HCT116 (cell line): ENCODE measurements at regions not wholly inside any gene's neighbourhood (a gene's known extent, or its start where the extent isn't known, plus 50 kb on each side); places are given as distances from the start of the nearest gene placed in this dataset.

Experiments
- ATAC-seq: fragments of 200-7000 bp; cut with Tn5 transposase; 2 replicates; pipeline ENCODE4 v1.9.1; 2020; ENCODE audit warnings: mild to moderate bottlenecking, moderate library complexity
- BruUV-seq: library from RNA; stranded (reverse); fragments of 400-500 nt; replicated peaks from 2 replicates; lab custom pipeline; 2021; lab: Mats Ljungman, UMichigan
- CTCF ChIA-PET: fragments of 300-600 bp; sonication (Branson Sonifier 250); formaldehyde crosslinking; loops from one replicate; lab custom pipeline; 2021; ENCODE audit warnings: antibody characterized with exemption; lab: Charles Lee
- POLR2A ChIA-PET: fragments of 300-600, 350-600 bp; sonication (Branson Sonifier 250); formaldehyde crosslinking; loops from one replicate; lab custom pipeline; 2021; ENCODE audit warnings: antibody characterized with exemption; lab: Charles Lee
- RAD21 ChIA-PET, 2 experiments: fragments of 300-600 bp; sonication (Branson Sonifier 250); formaldehyde crosslinking; loops; one replicate each; lab custom pipeline; 2023; ENCODE audit warnings: low total read pairs in 2 of 2; ENCODE audit not compliant: uncharacterized antibody in 2 of 2, unreplicated experiment in 2 of 2, low non-redundant PET in 1 of 2; lab: Charles Lee
- DNase-seq: peaks from one replicate; pipeline ENCODE4 v3.0.0-alpha.2; 2010; ENCODE audit warnings: low read depth, low spot score
- H2AFZ ChIP-seq: fragments of 200-600 bp; shearing (Covaris generic), sonication (generic); 2 replicates; pipeline ENCODE4 v1.6.1; 2017; ENCODE audit warnings: low read depth, mixed run types, mixed read lengths, antibody characterized with exemption, low read length; ENCODE audit not compliant: poor library complexity, severe bottlenecking
- H3K27ac ChIP-seq: 2 replicates; pipeline ENCODE4 v1.5.1; 2012; ENCODE audit warnings: low read depth, low read length
- H3K27me3 ChIP-seq: fragments of 200-600 bp; sonication (generic); 2 replicates; pipeline ENCODE4 v1.6.1; 2016; ENCODE audit warnings: mixed run types, low read length, mixed read lengths; ENCODE audit not compliant: insufficient read depth
- H3K36me3 ChIP-seq, 2 experiments: fragments of 200-500 bp in 1 of 2; fragments of 200-600 bp in 1 of 2; sonication (Bioruptor generic) in 1 of 2; sonication (generic) in 1 of 2; 2 replicates each; pipeline versions ENCODE4 v1.5.1 to v1.6.1; 2014 to 2016; ENCODE audit warnings: low read length in 2 of 2, inconsistent platforms in 1 of 2, mixed read lengths in 1 of 2, mixed run types in 1 of 2; ENCODE audit not compliant: insufficient read depth in 2 of 2, control insufficient read depth in 1 of 2
- H3K4me1 ChIP-seq, 2 experiments: fragments of 200-600 bp in 1 of 2; sonication (generic) in 1 of 2; 2 replicates each; pipeline versions ENCODE4 v1.5.1 to v1.6.1; 2012 to 2017; ENCODE audit warnings: low read length in 2 of 2, inconsistent platforms in 1 of 2, mild to moderate bottlenecking in 1 of 2, mixed read lengths in 1 of 2, mixed run types in 1 of 2, moderate library complexity in 1 of 2; ENCODE audit not compliant: insufficient read depth in 2 of 2, control insufficient read depth in 1 of 2
- H3K4me2 ChIP-seq: fragments of 200-600 bp; sonication (generic); 2 replicates; pipeline ENCODE4 v1.6.1; 2017; ENCODE audit warnings: mixed run types, low read length, mixed read lengths
- H3K4me3 ChIP-seq, 2 experiments: fragments of 200-600 bp in 1 of 2; sonication (generic) in 1 of 2; replicated peaks in 1 of 2; 2 replicates each; pipeline ENCODE4 v1.5.1; 2011 to 2016; ENCODE audit warnings: low read length in 2 of 2, control low read depth in 1 of 2, low read depth in 1 of 2, mild to moderate bottlenecking in 1 of 2, mixed read lengths in 1 of 2, mixed run types in 1 of 2
- H3K79me2 ChIP-seq: fragments of 200-600 bp; sonication (generic); 2 replicates; pipeline ENCODE4 v1.6.1; 2017; ENCODE audit warnings: mild to moderate bottlenecking, mixed run types, low read length, moderate library complexity, mixed read lengths; ENCODE audit not compliant: insufficient read depth
- H3K9ac ChIP-seq: fragments of 200-600 bp; sonication (generic); 2 replicates; pipeline ENCODE4 v1.6.1; 2016; ENCODE audit warnings: low read length, mixed read lengths
- H3K9me2 ChIP-seq: fragments of 200-600 bp; sonication (generic), shearing (Covaris generic); 2 replicates; pipeline ENCODE4 v1.6.1; 2017; ENCODE audit warnings: mixed run types, mild to moderate bottlenecking, moderate library complexity; ENCODE audit not compliant: insufficient read depth
- H3K9me3 ChIP-seq, 2 experiments: fragments of 200-500 bp in 1 of 2; fragments of 200-600 bp in 1 of 2; sonication (Bioruptor generic) in 1 of 2; sonication (generic) in 1 of 2; 2 replicates each; pipeline ENCODE4 v1.6.1; 2014 to 2017; ENCODE audit warnings: low read length in 2 of 2, mixed read lengths in 2 of 2, inconsistent platforms in 1 of 2, low read depth in 1 of 2, mild to moderate bottlenecking in 1 of 2, mixed run types in 1 of 2, moderate library complexity in 1 of 2; ENCODE audit not compliant: control insufficient read depth in 1 of 2, insufficient read depth in 1 of 2
- H4K20me1 ChIP-seq: fragments of 200-600 bp; sonication (generic), shearing (Covaris generic); 2 replicates; pipeline ENCODE4 v1.6.1; 2017; ENCODE audit warnings: mixed run types, mild to moderate bottlenecking, moderate library complexity; ENCODE audit not compliant: insufficient read depth
- CBX3 ChIP-seq: IDR thresholded peaks from 2 replicates; pipeline ENCODE4 v1.6.1; 2012; ENCODE audit warnings: low read depth
- CEBPB ChIP-seq: IDR thresholded peaks from 2 replicates; pipeline ENCODE4 v1.6.1; 2012; ENCODE audit warnings: low read depth
- EGR1 ChIP-seq: IDR thresholded peaks from 2 replicates; pipeline ENCODE4 v1.6.1; 2012; ENCODE audit warnings: low read depth
- ELF1 ChIP-seq: IDR thresholded peaks from 2 replicates; pipeline ENCODE4 v1.6.1; 2012; ENCODE audit warnings: low read depth, borderline replicate concordance
- EZH2phosphoT487 ChIP-seq: fragments of 200-600 bp; IDR thresholded peaks from 2 replicates; pipeline ENCODE4 v1.6.1; 2018; ENCODE audit warnings: antibody characterized with exemption, borderline replicate concordance
- JUND ChIP-seq: IDR thresholded peaks from 2 replicates; pipeline ENCODE4 v1.6.1; 2012
- POLR2A ChIP-seq: IDR thresholded peaks from 2 replicates; pipeline ENCODE4 v1.7.0; 2011; ENCODE audit warnings: borderline replicate concordance; ENCODE audit not compliant: insufficient read depth, insufficient read length; ENCODE audit errors: extremely low read depth
- POLR2AphosphoS5 ChIP-seq: IDR thresholded peaks from 2 replicates; pipeline ENCODE4 v1.6.1; 2011; ENCODE audit warnings: mild to moderate bottlenecking, low read depth, low read length, moderate library complexity
- SIN3A ChIP-seq: IDR thresholded peaks from 2 replicates; pipeline ENCODE4 v1.6.1; 2012; ENCODE audit warnings: low read depth
- SP1 ChIP-seq: IDR thresholded peaks from 2 replicates; pipeline ENCODE4 v1.6.1; 2012; ENCODE audit warnings: low read depth
- SRF ChIP-seq: IDR thresholded peaks from 2 replicates; pipeline ENCODE4 v1.6.1; 2012; ENCODE audit warnings: low read depth
- YY1 ChIP-seq: IDR thresholded peaks from 2 replicates; pipeline ENCODE4 v1.6.1; 2011; ENCODE audit warnings: low read length, low read depth, moderate library complexity, mild to moderate bottlenecking; ENCODE audit not compliant: insufficient replicate concordance; ENCODE audit errors: extremely low read depth
- ZBTB33 ChIP-seq: IDR thresholded peaks from 2 replicates; pipeline ENCODE4 v1.6.1; 2011; ENCODE audit warnings: mild to moderate bottlenecking, low read length, moderate library complexity; ENCODE audit not compliant: insufficient replicate concordance; ENCODE audit errors: extremely low read depth
- ZFX ChIP-seq: fragments of 450-650 bp; IDR thresholded peaks from 2 replicates; pipeline ENCODE4 v1.6.1; 2017
- ZNF274 ChIP-seq: fragments of 200-500 bp; sonication (Bioruptor generic); IDR thresholded peaks from 2 replicates; pipeline ENCODE4 v1.6.1; 2014; ENCODE audit warnings: mild to moderate bottlenecking, low read depth, low read length, inconsistent platforms
- intact Hi-C: fragments of 100-400 bp; cut with micrococcal nuclease; formaldehyde crosslinking; loops from 2 replicates; pipeline ENCODE4 v1.10.0; 2022
- TF ChIP-seq, protein P1 (sequence below): IDR thresholded peaks from 2 replicates; pipeline ENCODE4 v1.6.1; 2012
- TF ChIP-seq, protein P2 (sequence below): IDR thresholded peaks from 2 replicates; pipeline ENCODE4 v1.6.1; 2012

DNA sequence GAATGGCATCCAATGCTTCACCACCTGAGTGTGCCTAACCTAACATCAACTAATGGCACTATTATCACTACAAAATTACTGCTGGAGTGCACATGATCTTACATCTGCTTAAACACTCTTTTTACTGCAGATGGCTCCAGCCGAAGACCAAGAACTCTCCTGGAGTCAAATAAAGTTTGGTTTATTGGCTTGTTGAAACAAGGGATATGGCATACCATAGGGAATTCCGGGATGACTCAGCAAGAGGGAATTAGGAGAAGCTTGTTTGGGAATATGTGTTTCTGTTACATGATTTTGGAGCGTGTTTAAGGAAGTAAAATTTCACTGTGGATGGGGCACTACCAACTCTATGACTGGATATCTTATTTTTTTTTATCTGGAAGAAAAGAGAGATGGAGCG is 872.6 kb downstream of the DTWD2 start:
- TF ChIP-seq CBX3 (no peak), EGR1 (no peak), ZNF274 (no peak), SRF (no peak), EZH2phosphoT487 (no peak), POLR2A (no peak), ZBTB33 (no peak), JUND (no peak)
- TF ChIP-seq, protein P1, sequence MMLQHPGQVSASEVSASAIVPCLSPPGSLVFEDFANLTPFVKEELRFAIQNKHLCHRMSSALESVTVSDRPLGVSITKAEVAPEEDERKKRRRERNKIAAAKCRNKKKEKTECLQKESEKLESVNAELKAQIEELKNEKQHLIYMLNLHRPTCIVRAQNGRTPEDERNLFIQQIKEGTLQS = no peak
- RAD21 ChIA-PET = no interaction called here
- no TSS peak for BruUV-seq
- Histone ChIP-seq H3K9me2 (no peaks in the 10 kb centered on the region), H3K4me2 (no peak overlapping the region), H2AFZ (no peak overlapping the region), H3K4me3 (no peak overlapping the region), H4K20me1 (no peaks in the 10 kb centered on the region), H3K79me2 (no peaks in the 10 kb centered on the region), H3K9ac (no peak overlapping the region), H3K4me1 (0 out of 4 replicates have a peak, but pooled peaks cover 0 to 5% of the 10 kb centered on the region in 2 experiments), H3K27me3 (no peaks in the 10 kb centered on the region), H3K9me3 (no peaks in the 10 kb centered on the region), H3K27ac (no peak overlapping the region), H3K36me3 (no peaks in the 10 kb centered on the region)
- intact Hi-C loops = no loop called here
- CTCF ChIA-PET = no interaction called here
- POLR2A ChIA-PET = no interaction called here
- no peak for ATAC-seq
- no peak for DNase-seq

DNA sequence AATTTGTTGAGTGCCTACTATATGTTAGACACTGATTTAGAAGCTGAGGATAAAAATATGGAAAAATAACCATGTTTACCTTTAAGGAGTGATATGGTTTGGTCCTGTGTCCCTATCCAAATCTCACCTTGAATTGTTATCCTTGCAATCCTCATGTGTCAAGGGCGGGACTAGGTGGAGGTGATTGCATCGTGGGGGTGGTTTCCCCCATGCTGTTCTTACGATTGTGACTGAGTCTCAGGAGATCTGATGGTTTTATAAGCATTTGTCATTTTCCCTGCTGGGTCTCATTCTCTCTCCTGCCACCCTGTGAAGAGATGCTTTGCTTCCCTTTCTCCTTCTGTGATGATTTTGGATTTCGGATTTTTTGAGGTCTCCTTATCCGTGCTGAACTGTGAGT is 876.4 kb downstream of the DTWD2 start:
- Histone ChIP-seq H3K27me3 (no peaks in the 10 kb centered on the region), H2AFZ (no peak overlapping the region), H3K4me1 (0 out of 4 replicates have a peak, but pooled peaks cover 0 to 5% of the 10 kb centered on the region in 2 experiments), H3K27ac (no peak overlapping the region), H3K36me3 (no peaks in the 10 kb centered on the region), H3K9me3 (no peaks in the 10 kb centered on the region), H4K20me1 (no peaks in the 10 kb centered on the region), H3K79me2 (no peaks in the 10 kb centered on the region), H3K9ac (no peak overlapping the region), H3K4me3 (no peak overlapping the region), H3K9me2 (no peaks in the 10 kb centered on the region), H3K4me2 (no peak overlapping the region)
- CTCF ChIA-PET = no interaction called here
- no peak for ATAC-seq
- no TSS peak for BruUV-seq
- RAD21 ChIA-PET = no interaction called here
- intact Hi-C loops = no loop called here
- POLR2A ChIA-PET = no interaction called here
- no peak for DNase-seq
- no peak for TF ChIP-seq SIN3A
- no peak for TF ChIP-seq POLR2AphosphoS5
- TF ChIP-seq JUND = no peak
- TF ChIP-seq ELF1 = no peak
- no peak for TF ChIP-seq SP1
- no peak for TF ChIP-seq ZFX
- no peak for TF ChIP-seq CEBPB
- TF ChIP-seq ZNF274 = no peak
- TF ChIP-seq YY1 = no peak
- no peak for TF ChIP-seq ZBTB33
- TF ChIP-seq, protein P1 = no peak
- TF ChIP-seq EZH2phosphoT487 = no peak
- no peak for TF ChIP-seq SRF
- TF ChIP-seq, protein P2, sequence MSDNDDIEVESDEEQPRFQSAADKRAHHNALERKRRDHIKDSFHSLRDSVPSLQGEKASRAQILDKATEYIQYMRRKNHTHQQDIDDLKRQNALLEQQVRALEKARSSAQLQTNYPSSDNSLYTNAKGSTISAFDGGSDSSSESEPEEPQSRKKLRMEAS = no peak
- no peak for TF ChIP-seq POLR2A
